Choroid plexus epithelial cell (primary cell): ENCODE measurements at regions not wholly inside any gene's neighbourhood (a gene's known extent, or its start where the extent isn't known, plus 50 kb on each side); places are given as distances from the start of the nearest gene placed in this dataset.

Experiments used
- DNase-seq: peaks from one replicate; pipeline ENCODE4 v3.0.0-alpha.2; 2010; ENCODE audit warnings: low read depth
- H3K4me3 ChIP-seq: 2 replicates; pipeline ENCODE4 v1.5.1; 2011; ENCODE audit warnings: low read depth, mild to moderate bottlenecking, control low read depth, low read length, moderate library complexity
- CTCF ChIP-seq: conservative IDR thresholded peaks from 2 replicates; pipeline ENCODE4 v1.5.1; 2011; ENCODE audit warnings: low read depth, mild to moderate bottlenecking, control low read depth, inconsistent platforms, low read length, moderate library complexity

- H3K4me3 ChIP-seq, result no peak overlapping the region
- DNase-seq, result peak; percentile 8
- TF ChIP-seq CTCF, result no peak
Measured at GRCh38 chr3:157830556-157831236, 275.5 kb downstream of the SHOX2 start.

- no peak overlapping the region for H3K4me3 ChIP-seq
- no peak for DNase-seq
- TF ChIP-seq CTCF, result no peak
Measured at GRCh38 chr3:157829786-157830185, 276.4 kb downstream of the SHOX2 start.

- TF ChIP-seq CTCF, result no peak
- no peak overlapping the region for H3K4me3 ChIP-seq
- no peak for DNase-seq
Measured at GRCh38 chr3:157824281-157824680, 281.9 kb downstream of the SHOX2 start.

- DNase-seq, result no peak
- no peak overlapping the region for H3K4me3 ChIP-seq
- no peak for TF ChIP-seq CTCF
Measured at GRCh38 chr3:157823050-157823449, 283.2 kb downstream of the SHOX2 start.

GRCh38 chr3:157820157-157820517 lies 286.1 kb downstream of the SHOX2 start:
- DNase-seq, result no peak
- no peak overlapping the region for H3K4me3 ChIP-seq
- no peak for TF ChIP-seq CTCF

GRCh38 chr3:157819270-157820156 lies 286.7 kb downstream of the SHOX2 start:
- no peak for DNase-seq
- no peak overlapping the region for H3K4me3 ChIP-seq

More at GRCh38 chr3:157819270-157820156, 286.7 kb downstream of the SHOX2 start:
- no peak for TF ChIP-seq CTCF
